ENCODE measurements at regions not wholly inside any gene's neighbourhood (a gene's known extent, or its start where the extent isn't known, plus 50 kb on each side); places are given as distances from the start of the nearest gene placed in this dataset.

GRCh38 chr18:44214396-44214795 lies 466.3 kb upstream of the SETBP1 start:
- H4K20me1 ChIP-seq (ENCODE audit: control insufficient read depth, insufficient read depth, low read length, poor library complexity, severe bottlenecking) = no peaks in the 10 kb centered on the region
- H3K4me3 ChIP-seq (ENCODE audit: control extremely low read depth in 1 of 5, extremely low read depth in 1 of 5, insufficient read depth in 1 of 5, low read depth in 2 of 5, low read length in 4 of 5) = no peak overlapping the region
- Mint-ChIP-seq H3K4me3 (no peak overlapping the region), H3K27ac (no peak overlapping the region), H3K4me1 (no peaks in the 10 kb centered on the region), H3K9me3 (ENCODE audit: insufficient read depth) (peaks cover 2% of the 10 kb centered on the region), H3K27me3 (no peaks in the 10 kb centered on the region)
- H2AFZ ChIP-seq (ENCODE audit: insufficient read depth, low read depth, low read length, poor library complexity, severe bottlenecking) = no peak overlapping the region
- H3K4me1 ChIP-seq (ENCODE audit: control insufficient read depth in 2 of 2, insufficient read depth in 2 of 2, low read length in 2 of 2) = no peaks in the 10 kb centered on the region
- CTCF ChIA-PET = no interaction called here
- ATAC-seq (ENCODE audit: low read depth) (no peak), DNase-seq (no peak)
- no peak overlapping the region for H3K27ac ChIP-seq (ENCODE audit: low read length in 2 of 2)
- no peak overlapping the region for H3K9ac ChIP-seq (ENCODE audit: low read length)
- H3K4me2 ChIP-seq (replicated peaks; ENCODE audit: low read depth, low read length, poor library complexity, severe bottlenecking) = no peak overlapping the region
- H3K36me3 ChIP-seq (replicated peaks in 1 of 2; ENCODE audit: control extremely low read depth in 1 of 2, control insufficient read depth in 1 of 2, extremely low read depth in 1 of 2, insufficient read depth in 2 of 2, low read length in 1 of 2) = no peaks in the 10 kb centered on the region
- intact Hi-C loops (cut with micrococcal nuclease) = no loop called here
- no CpG with 5 or more reads among the region's 2 CpGs for whole genome bisulfite sequencing (ENCODE audit: insufficient coverage)
- peaks cover 0 to 3% (median 0%) of the 10 kb centered on the region in 4 experiments for H3K27me3 ChIP-seq (replicated peaks in 1 of 4; ENCODE audit: control extremely low read depth in 1 of 4, control insufficient read depth in 3 of 4, insufficient read depth in 4 of 4, low read length in 3 of 4)
- no peaks in the 10 kb centered on the region for H3K79me2 ChIP-seq (ENCODE audit: control insufficient read depth, insufficient read depth, low read length)
- POLR2A ChIA-PET = no interaction called here
- H3K9me3 ChIP-seq (ENCODE audit: control extremely low read depth in 1 of 3, control insufficient read depth in 2 of 3, insufficient read depth in 1 of 3, low read length in 2 of 3) = no peaks in the 10 kb centered on the region
- TF ChIP-seq CTCF (IDR thresholded peaks at IDR 0.05) (no peak), EZH2 (IDR thresholded peaks at IDR 0.05; ENCODE audit: borderline replicate concordance, insufficient read depth, low read depth, low read length, poor library complexity, severe bottlenecking) (no peak)

DNA sequence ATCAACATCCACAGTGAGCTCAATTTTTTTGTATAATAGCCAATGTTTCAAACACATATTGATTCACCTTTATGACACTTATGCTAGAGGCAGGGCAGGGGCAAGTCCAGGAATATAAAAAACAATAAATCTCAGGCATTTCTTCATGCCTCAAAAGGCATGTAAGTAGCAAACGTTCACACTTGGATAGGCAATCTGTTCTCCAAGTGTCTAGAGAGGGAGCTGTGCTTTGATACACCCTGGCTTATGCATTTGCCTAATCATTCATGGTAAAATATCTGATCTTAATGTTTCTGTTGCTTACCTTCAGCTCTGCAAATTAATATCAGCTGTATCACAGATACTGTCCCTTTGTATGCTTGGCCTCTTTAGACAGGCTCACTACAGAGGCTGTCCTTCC lies 464.5 kb upstream of the SETBP1 start:
- H3K27me3 ChIP-seq (replicated peaks in 1 of 4; ENCODE audit: control extremely low read depth in 1 of 4, control insufficient read depth in 3 of 4, insufficient read depth in 4 of 4, low read length in 3 of 4) = peaks cover 0 to 3% (median 0%) of the 10 kb centered on the region in 4 experiments
- ATAC-seq (ENCODE audit: low read depth) (no peak), DNase-seq (no peak)
- no CpG with 5 or more reads among the region's 1 CpG for WGBS (ENCODE audit: insufficient coverage)
- no peaks in the 10 kb centered on the region for H3K4me1 ChIP-seq (ENCODE audit: control insufficient read depth in 2 of 2, insufficient read depth in 2 of 2, low read length in 2 of 2)
- no peak overlapping the region for H2AFZ ChIP-seq (ENCODE audit: insufficient read depth, low read depth, low read length, poor library complexity, severe bottlenecking)
- H3K4me3 ChIP-seq (ENCODE audit: control extremely low read depth in 1 of 5, extremely low read depth in 1 of 5, insufficient read depth in 1 of 5, low read depth in 2 of 5, low read length in 4 of 5) = no peak overlapping the region
- CTCF ChIA-PET = no interaction called here
- H3K27ac ChIP-seq (ENCODE audit: low read length in 2 of 2) = no peak overlapping the region
- POLR2A ChIA-PET = no interaction called here
- intact Hi-C loops (cut with micrococcal nuclease) = no loop called here
- no peak for TF ChIP-seq CTCF (IDR thresholded peaks at IDR 0.05)
- no peak for TF ChIP-seq EZH2 (IDR thresholded peaks at IDR 0.05; ENCODE audit: borderline replicate concordance, insufficient read depth, low read depth, low read length, poor library complexity, severe bottlenecking)
- H3K27me3 Mint-ChIP-seq = no peaks in the 10 kb centered on the region
- H3K9ac ChIP-seq (ENCODE audit: low read length) = no peak overlapping the region
- H3K4me1 Mint-ChIP-seq = no peaks in the 10 kb centered on the region
- no peak overlapping the region for H3K4me2 ChIP-seq (replicated peaks; ENCODE audit: low read depth, low read length, poor library complexity, severe bottlenecking)
- no peaks in the 10 kb centered on the region for H3K36me3 ChIP-seq (replicated peaks in 1 of 2; ENCODE audit: control extremely low read depth in 1 of 2, control insufficient read depth in 1 of 2, extremely low read depth in 1 of 2, insufficient read depth in 2 of 2, low read length in 1 of 2)
- no peaks in the 10 kb centered on the region for H3K79me2 ChIP-seq (ENCODE audit: control insufficient read depth, insufficient read depth, low read length)
- H3K9me3 Mint-ChIP-seq (ENCODE audit: insufficient read depth) = peaks cover 2% of the 10 kb centered on the region
- no peaks in the 10 kb centered on the region for H4K20me1 ChIP-seq (ENCODE audit: control insufficient read depth, insufficient read depth, low read length, poor library complexity, severe bottlenecking)
- no peaks in the 10 kb centered on the region for H3K9me3 ChIP-seq (ENCODE audit: control extremely low read depth in 1 of 3, control insufficient read depth in 2 of 3, insufficient read depth in 1 of 3, low read length in 2 of 3)
- no peak overlapping the region for H3K27ac Mint-ChIP-seq
- H3K4me3 Mint-ChIP-seq = no peak overlapping the region

All from B cell (primary cell).